ENCODE measurements at regions not wholly inside any gene's neighbourhood (a gene's known extent, or its start where the extent isn't known, plus 50 kb on each side); places are given as distances from the start of the nearest gene placed in this dataset.
"Not testable (repeated sequence)": the region's sequence is repeated elsewhere in the genome, so short reads cannot be mapped to it uniquely, and the experiment has no call there.

- DNase-seq = not testable (repeated sequence)
Observed at GRCh38 chr4:190118519-190118918, 54.2 kb downstream of the DBET start.

GRCh38 chr4:190119474-190119873 is 54.1 kb upstream of the DUX4 start:
- DNase-seq = not testable (repeated sequence)

GRCh38 chr4:190120111-190120514 is 53.5 kb upstream of the DUX4 start:
- not testable (repeated sequence) for DNase-seq

GRCh38 chr4:190120537-190121001 is 53.0 kb upstream of the DUX4 start:
- not testable (repeated sequence) for DNase-seq

- DNase-seq = not testable (repeated sequence)
Observed at GRCh38 chr4:190121076-190121671, 52.4 kb upstream of the DUX4 start.

GRCh38 chr4:190121759-190122158 is 51.8 kb upstream of the DUX4 start:
- DNase-seq = no peak

GRCh38 chr4:190122161-190123142 is 51.1 kb upstream of the DUX4 start:
- DNase-seq = peak; percentile 40
